H1 (cell line): ENCODE measurements at regions not wholly inside any gene's neighbourhood (a gene's known extent, or its start where the extent isn't known, plus 50 kb on each side); places are given as distances from the start of the nearest gene placed in this dataset.

ENCODE experiments used
- CBX8 ChIP-seq: fragments of 300-800, 300-1000 bp; sonication (generic); IDR thresholded peaks from 2 replicates; pipeline ENCODE4 v1.7.1; 2016; ENCODE audit warnings: low read depth, low read length, borderline replicate concordance
- CREB1 ChIP-seq: IDR thresholded peaks from 2 replicates; pipeline ENCODE4 v1.6.1; 2012; ENCODE audit warnings: inconsistent platforms
- CTBP2 ChIP-seq: IDR thresholded peaks from 2 replicates; pipeline ENCODE4 v1.7.0; 2011; ENCODE audit warnings: borderline replicate concordance, mild to moderate bottlenecking, moderate library complexity, mixed read lengths, low read length; ENCODE audit not compliant: insufficient read depth, insufficient read length
- HDAC6 ChIP-seq: IDR thresholded peaks from one replicate; pipeline ENCODE4 v1.7.1; 2012; ENCODE audit warnings: low read depth, mild to moderate bottlenecking, inconsistent platforms, low read length, moderate library complexity
- SAP30 ChIP-seq: fragments of 300-600 bp; sonication (generic); IDR thresholded peaks from 2 replicates; pipeline ENCODE4 v1.7.1; 2012; ENCODE audit warnings: low read length, moderate library complexity, mild to moderate bottlenecking, inconsistent platforms; ENCODE audit not compliant: insufficient read depth, insufficient replicate concordance
- SUZ12 ChIP-seq: fragments of 200-600 bp; sonication (generic); IDR thresholded peaks from 2 replicates; pipeline ENCODE4 v1.6.1; 2012; ENCODE audit warnings: mild to moderate bottlenecking, inconsistent platforms, low read length, moderate library complexity, mixed read lengths
- TAF1 ChIP-seq: IDR thresholded peaks from 2 replicates; pipeline ENCODE4 v1.6.1; 2011; ENCODE audit warnings: mild to moderate bottlenecking, low read depth, low read length
- TAF7 ChIP-seq: optimal IDR thresholded peaks from 2 replicates; pipeline ENCODE3; 2011; ENCODE audit warnings: low read depth, mild to moderate bottlenecking, inconsistent platforms, low read length, moderate library complexity, borderline replicate concordance

GRCh38 chr10:62935022-62935421 lies 118.9 kb upstream of the EGR2 start (continued):
- TF ChIP-seq CREB1 (no peak), SUZ12 (no peak), HDAC6 (no peak), CTBP2 (no peak), TAF7 (no peak), CBX8 (no peak), TAF1 (no peak), SAP30 (no peak)
- TF ChIP-seq, all 59 proteins: peak for 0
